H1 (cell line): ENCODE measurements at regions not wholly inside any gene's neighbourhood (a gene's known extent, or its start where the extent isn't known, plus 50 kb on each side); places are given as distances from the start of the nearest gene placed in this dataset.

Source experiments
- CTCF ChIA-PET: fragments of 300-600 bp; sonication (Branson Sonifier 250); formaldehyde crosslinking; loops from one replicate; lab custom pipeline; 2021; ENCODE audit not compliant: partially characterized antibody; lab: Charles Lee
- POLR2A ChIA-PET: fragments of 300-600 bp; sonication (Branson Sonifier 250); formaldehyde crosslinking; loops from one replicate; lab custom pipeline; 2021; ENCODE audit warnings: inconsistent platforms; ENCODE audit not compliant: partially characterized antibody; lab: Charles Lee
- DNase-seq, 2 experiments: peaks; one replicate each; pipeline versions ENCODE4 v3.0.0 to v3.0.0-alpha.2; 2010 to 2022; ENCODE audit warnings: low spot score in 2 of 2, low read depth in 1 of 2, mixed read lengths in 1 of 2
- FAIRE-seq: peaks from 2 replicates; lab custom pipeline; 2011; peaks lifted over from hg19 to GRCh38; lab: Jason Lieb, UNC
- H2AFZ ChIP-seq: 2 replicates; pipeline ENCODE4 v1.8.1; 2012; ENCODE audit warnings: low read length, inconsistent platforms
- H2AK5ac ChIP-seq: 2 replicates; pipeline ENCODE4 v1.6.1; 2013; ENCODE audit warnings: low read depth, low read length
- H2BK120ac ChIP-seq: replicated peaks from 2 replicates; pipeline ENCODE3; 2013; ENCODE audit warnings: low read depth, low read length, inconsistent platforms
- H2BK12ac ChIP-seq: 2 replicates; pipeline ENCODE4 v1.6.1; 2013; ENCODE audit warnings: low read depth, low read length
- H2BK15ac ChIP-seq: 2 replicates; pipeline ENCODE4 v1.6.1; 2013; ENCODE audit warnings: low read length
- H2BK20ac ChIP-seq: 2 replicates; pipeline ENCODE4 v1.6.1; 2013; ENCODE audit warnings: low read length
- H2BK5ac ChIP-seq: 2 replicates; pipeline ENCODE4 v1.6.1; 2013; ENCODE audit warnings: low read depth, low read length
- H3K14ac ChIP-seq: 2 replicates; pipeline ENCODE4 v1.6.1; 2013; ENCODE audit warnings: inconsistent platforms; ENCODE audit not compliant: insufficient read length
- H3K18ac ChIP-seq: 2 replicates; pipeline ENCODE4 v1.6.1; 2013; ENCODE audit warnings: low read length; ENCODE audit errors: extremely low read depth
- H3K23ac ChIP-seq: 2 replicates; pipeline ENCODE4 v1.6.1; 2013; ENCODE audit warnings: inconsistent platforms; ENCODE audit not compliant: insufficient read length
- H3K23me2 ChIP-seq: 2 replicates; pipeline ENCODE4 v1.6.1; 2013; ENCODE audit warnings: low read depth, low read length
- H3K27ac ChIP-seq: 2 replicates; pipeline ENCODE4 v1.6.1; 2011; ENCODE audit warnings: low read depth, low read length, inconsistent platforms
- H3K27me3 ChIP-seq, 4 experiments: replicated peaks in 1 of 4; 1 replicate in 1 of 4; 2 replicates in 3 of 4; pipeline versions ENCODE4 v1.6.1 to v1.8.1; 2011 to 2013; ENCODE audit warnings: low read length in 3 of 4, mild to moderate bottlenecking in 3 of 4, inconsistent platforms in 2 of 4, mixed read lengths in 2 of 4, moderate library complexity in 1 of 4; ENCODE audit not compliant: control insufficient read depth in 3 of 4, insufficient read depth in 3 of 4; ENCODE audit errors: extremely low read depth in 1 of 4
- H3K36me3 ChIP-seq, 4 experiments: 2 replicates each; pipeline versions ENCODE4 v1.6.1 to v1.8.1; 2011 to 2013; ENCODE audit warnings: mild to moderate bottlenecking in 4 of 4, low read length in 3 of 4, moderate library complexity in 2 of 4, control low read depth in 1 of 4, inconsistent platforms in 1 of 4; ENCODE audit not compliant: insufficient read depth in 4 of 4, control insufficient read depth in 2 of 4
- H3K4ac ChIP-seq: replicated peaks from 2 replicates; pipeline ENCODE3; 2013; ENCODE audit warnings: low read length, low read depth, mixed read lengths, inconsistent platforms; ENCODE audit not compliant: insufficient read length
- H3K4me1 ChIP-seq, 4 experiments: replicated peaks in 1 of 4; 1 replicate in 1 of 4; 2 replicates in 3 of 4; pipeline versions ENCODE4 v1.6.1 to v1.8.1; 2011 to 2013; ENCODE audit warnings: low read length in 3 of 4, inconsistent platforms in 2 of 4, mixed read lengths in 1 of 4; ENCODE audit not compliant: insufficient read depth in 4 of 4, control insufficient read depth in 3 of 4
- H3K4me2 ChIP-seq, 2 experiments: 2 replicates each; pipeline versions ENCODE4 v1.6.1 to v1.8.1; 2011 to 2013; ENCODE audit warnings: low read depth in 2 of 2, low read length in 2 of 2, control low read depth in 1 of 2, inconsistent platforms in 1 of 2, mild to moderate bottlenecking in 1 of 2; ENCODE audit not compliant: insufficient read depth in 1 of 2
- H3K4me3 ChIP-seq, 4 experiments: fragments of 200-600, 300-600 bp in 1 of 4; sonication (generic), shearing (Covaris generic), sonication (Bioruptor Twin) in 1 of 4; 2 replicates each; pipeline versions ENCODE4 v1.5.1 to v1.8.1; 2011 to 2016; ENCODE audit warnings: low read length in 4 of 4, low read depth in 3 of 4, control low read depth in 2 of 4, inconsistent platforms in 2 of 4, mild to moderate bottlenecking in 2 of 4, mixed read lengths in 1 of 4, moderate library complexity in 1 of 4; ENCODE audit not compliant: insufficient read depth in 2 of 4; ENCODE audit errors: extremely low read depth in 1 of 4
- H3K56ac ChIP-seq: replicated peaks from 2 replicates; pipeline ENCODE3; 2013; ENCODE audit warnings: low read depth, mild to moderate bottlenecking, mixed read lengths, low read length, inconsistent platforms; ENCODE audit not compliant: insufficient read length
- H3K79me1 ChIP-seq: 2 replicates; pipeline ENCODE4 v1.6.1; 2013; ENCODE audit warnings: low read depth, low read length, control low read depth
- H3K79me2 ChIP-seq, 2 experiments: 2 replicates each; pipeline versions ENCODE4 v1.6.1 to v1.8.1; 2012 to 2013; ENCODE audit warnings: low read length in 2 of 2, mild to moderate bottlenecking in 2 of 2, inconsistent platforms in 1 of 2; ENCODE audit not compliant: insufficient read depth in 2 of 2, control insufficient read depth in 1 of 2
- H3K9ac ChIP-seq, 4 experiments: replicated peaks in 1 of 4; 1 replicate in 1 of 4; 2 replicates in 3 of 4; pipeline versions ENCODE4 v1.6.1 to v1.8.1; 2011 to 2013; ENCODE audit warnings: low read depth in 3 of 4, low read length in 3 of 4, control low read depth in 2 of 4, mild to moderate bottlenecking in 2 of 4, moderate library complexity in 2 of 4, inconsistent platforms in 1 of 4; ENCODE audit errors: extremely low read depth in 1 of 4
- H3K9me3 ChIP-seq, 2 experiments: 2 replicates each; pipeline versions ENCODE4 v1.6.1 to v1.8.1; 2012 to 2013; ENCODE audit warnings: mild to moderate bottlenecking in 2 of 2, moderate library complexity in 2 of 2, control low read depth in 1 of 2, inconsistent platforms in 1 of 2, low read depth in 1 of 2, low read length in 1 of 2, mixed read lengths in 1 of 2; ENCODE audit not compliant: insufficient read depth in 2 of 2
- H4K20me1 ChIP-seq, 2 experiments: replicated peaks in 1 of 2; 2 replicates each; pipeline versions ENCODE3 to v1.8.1; 2011 to 2013; ENCODE audit warnings: inconsistent platforms in 2 of 2, low read length in 2 of 2, mild to moderate bottlenecking in 1 of 2; ENCODE audit not compliant: insufficient read depth in 2 of 2, control insufficient read depth in 1 of 2
- H4K5ac ChIP-seq: 2 replicates; pipeline ENCODE4 v1.6.1; 2013; ENCODE audit warnings: low read length, low read depth, mixed read lengths, inconsistent platforms; ENCODE audit not compliant: insufficient read length
- H4K8ac ChIP-seq: 2 replicates; pipeline ENCODE4 v1.8.0; 2013; ENCODE audit warnings: mild to moderate bottlenecking, moderate library complexity, low read length, inconsistent platforms; ENCODE audit not compliant: insufficient read depth; ENCODE audit errors: extremely low read depth
- H4K91ac ChIP-seq: replicated peaks from 2 replicates; pipeline ENCODE3; 2013; ENCODE audit warnings: low read length, mixed read lengths, inconsistent platforms; ENCODE audit not compliant: insufficient read length
- CHD2 ChIP-seq: IDR thresholded peaks from 2 replicates; pipeline ENCODE4 v1.6.1; 2012; ENCODE audit warnings: low read length, improper control_type of control experiment
- SIX5 ChIP-seq: IDR thresholded peaks from 2 replicates; pipeline ENCODE4 v1.6.1; 2011; ENCODE audit warnings: mild to moderate bottlenecking, low read depth, low read length
- WGBS, 2 experiments: shearing (Covaris generic) in 1 of 2; methylation state at CpG; one replicate each; pipeline versions ENCODE4 v1.1.6 to v1.1.7; 2013 to 2015; ENCODE audit warnings: low lambda C conversion rate in 2 of 2, mixed read lengths in 2 of 2, inconsistent platforms in 1 of 2, low coverage in 1 of 2, missing lambda C conversion rate in 1 of 2; ENCODE audit not compliant: insufficient replicate concordance in 2 of 2, insufficient coverage in 1 of 2, insufficient read length in 1 of 2; ENCODE audit errors: extremely low coverage in 1 of 2, missing lambda C conversion rate in 1 of 2; 5-methylcytosine and 5-hydroxymethylcytosine counted together

GRCh38 chr14:89589400-89590118 is 172.5 kb upstream of the FOXN3 start:
- H3K4ac ChIP-seq = no peak overlapping the region
- peak overlapping the region; percentile 29; the same call in 1 of the 2 replicates for H2BK5ac ChIP-seq
- H2BK20ac ChIP-seq = no peak overlapping the region
- H3K18ac ChIP-seq = peak overlapping the region; percentile 25; the same call in 1 of the 2 replicates
- no peaks in the 10 kb centered on the region for H3K9me3 ChIP-seq
- no peak overlapping the region for H3K4me3 ChIP-seq
- H3K27ac ChIP-seq = no peak overlapping the region
- peaks cover 21 to 97% of the 10 kb centered on the region in 2 experiments for H3K79me2 ChIP-seq
- H2BK120ac ChIP-seq = no peak overlapping the region
- no peaks in the 10 kb centered on the region; the same call in 1 of the 2 replicates for H3K23me2 ChIP-seq
- H3K14ac ChIP-seq = no peak overlapping the region
- H3K27me3 ChIP-seq = no peaks in the 10 kb centered on the region
- no peak overlapping the region for H3K9ac ChIP-seq
- DNase-seq (no peak), FAIRE-seq (no peak)
- H2AFZ ChIP-seq = no peak overlapping the region
- peak overlapping the region in 1 of 2 experiments; percentile 41; a peak in 1 of 4 replicates for H3K4me2 ChIP-seq
- H2BK12ac ChIP-seq = no peak overlapping the region
- H3K23ac ChIP-seq = no peak overlapping the region
- peaks cover 4 to 20% (median 5%) of the 10 kb centered on the region in 4 experiments; a peak in 5 of 7 replicates for H3K4me1 ChIP-seq
- ChIA-PET CTCF (no interaction called here), POLR2A (no interaction called here)
- peaks cover 10% of the 10 kb centered on the region for H3K79me1 ChIP-seq
- no peak overlapping the region for H4K91ac ChIP-seq
- H2BK15ac ChIP-seq = no peak overlapping the region
- no peak overlapping the region for H3K56ac ChIP-seq
- H4K20me1 ChIP-seq = peaks cover 0 to 5% of the 10 kb centered on the region in 2 experiments
- H4K8ac ChIP-seq = no peak overlapping the region
- peaks cover 0 to 6% (median 0%) of the 10 kb centered on the region in 4 experiments; a peak in 1 of 8 replicates for H3K36me3 ChIP-seq
- 88% methylated on average over 11 of the region's 11 CpGs; no CpG with 5 or more reads in 1 of the 2 experiments for WGBS, 2 experiments
- no peak overlapping the region for H4K5ac ChIP-seq
- no peak for TF ChIP-seq CHD2
- TF ChIP-seq SIX5 = no peak
- H2AK5ac ChIP-seq = no peak overlapping the region
